GM19395 (cell line): ENCODE measurements at regions not wholly inside any gene's neighbourhood (a gene's known extent, or its start where the extent isn't known, plus 50 kb on each side); places are given as distances from the start of the nearest gene placed in this dataset.
"Not testable (repeated sequence)": the region's sequence is repeated elsewhere in the genome, so short reads cannot be mapped to it uniquely, and the experiment has no call there.

ENCODE experiments used
- ATAC-seq: cut with Tn5 transposase; IDR thresholded peaks from one replicate; pipeline ENCODE4 v1.9.1; 2021; ENCODE audit warnings: mild to moderate bottlenecking, moderate library complexity; ENCODE audit not compliant: unreplicated experiment

DNA sequence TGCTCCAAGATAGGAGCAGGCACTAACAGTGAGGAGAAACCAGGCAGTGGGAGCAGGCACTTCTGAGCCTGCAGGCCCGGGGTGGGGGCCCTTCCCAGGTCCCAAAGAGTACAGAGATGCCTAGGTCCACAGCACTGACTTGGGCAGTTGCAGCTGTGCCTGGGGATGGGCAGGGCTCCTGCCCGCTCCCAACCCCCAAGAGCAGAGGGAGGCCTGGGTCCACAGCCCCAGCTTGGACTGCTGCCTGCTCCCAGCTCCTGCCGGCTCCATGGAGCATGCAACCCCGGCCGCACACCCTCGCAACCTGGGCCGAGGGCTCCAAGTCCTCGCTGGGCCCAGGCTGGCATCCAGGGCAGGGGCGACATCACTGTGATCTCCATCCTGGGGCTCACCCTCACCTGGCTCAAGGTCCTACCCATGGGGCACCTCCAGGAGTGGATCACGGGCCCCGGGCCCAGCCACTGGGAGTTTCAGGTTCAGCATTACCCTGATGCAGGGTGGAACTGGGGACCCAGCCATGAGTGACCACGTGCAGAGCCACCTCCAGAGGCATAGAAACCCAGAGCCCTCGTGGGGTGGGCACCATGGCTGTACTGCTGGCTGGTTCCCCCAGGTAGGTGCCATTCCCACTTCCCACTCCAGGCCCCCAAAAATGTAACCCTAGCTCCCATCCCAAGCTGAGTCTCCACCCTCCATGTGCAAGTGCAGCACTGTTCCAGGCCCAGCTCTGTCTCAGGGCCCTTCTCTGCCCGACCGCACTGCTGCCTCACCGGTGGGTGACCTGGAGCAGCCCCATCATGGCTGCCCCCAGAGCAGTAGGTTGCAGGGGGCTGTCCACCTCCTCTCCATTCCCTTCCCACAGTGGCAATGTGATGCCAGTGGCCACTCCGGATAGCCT, 325.6 kb downstream of the NR4A2 start:
- no peak for ATAC-seq

DNA sequence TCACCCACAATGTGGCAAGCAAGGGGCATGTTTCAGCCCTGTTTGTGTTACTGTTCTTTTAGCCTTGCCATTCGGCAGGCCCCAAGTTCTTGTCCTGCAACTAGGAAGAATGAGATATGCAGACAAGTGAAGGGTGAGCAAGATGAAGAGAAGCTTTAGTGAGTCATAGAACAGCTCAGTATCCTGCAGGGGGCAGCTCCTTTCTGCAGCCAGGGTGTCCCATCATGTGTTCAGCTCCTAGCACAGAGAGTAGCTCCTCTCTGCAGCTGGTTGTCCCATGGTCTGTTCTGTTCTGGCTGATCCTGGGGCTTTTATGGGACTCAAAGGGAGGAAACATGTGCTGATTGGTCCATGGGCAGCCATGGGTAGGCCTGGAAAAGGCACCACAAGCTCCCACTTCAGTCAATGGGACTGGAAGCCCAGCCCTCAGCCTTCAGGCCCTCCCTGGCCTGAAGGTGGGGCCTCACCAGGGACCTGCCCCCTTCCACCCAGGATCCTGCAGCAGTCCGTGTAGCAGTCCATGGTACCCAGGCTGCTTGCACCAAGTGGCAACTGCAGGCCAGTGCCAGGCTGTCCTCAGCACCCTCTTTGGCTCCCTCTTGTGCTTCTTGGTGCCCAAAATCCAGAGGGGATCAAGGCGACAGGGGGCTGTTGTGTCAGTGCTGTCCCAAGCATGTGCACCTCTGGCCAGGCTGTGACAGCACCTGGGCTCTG, 326.4 kb downstream of the NR4A2 start:
- no peak for ATAC-seq

DNA sequence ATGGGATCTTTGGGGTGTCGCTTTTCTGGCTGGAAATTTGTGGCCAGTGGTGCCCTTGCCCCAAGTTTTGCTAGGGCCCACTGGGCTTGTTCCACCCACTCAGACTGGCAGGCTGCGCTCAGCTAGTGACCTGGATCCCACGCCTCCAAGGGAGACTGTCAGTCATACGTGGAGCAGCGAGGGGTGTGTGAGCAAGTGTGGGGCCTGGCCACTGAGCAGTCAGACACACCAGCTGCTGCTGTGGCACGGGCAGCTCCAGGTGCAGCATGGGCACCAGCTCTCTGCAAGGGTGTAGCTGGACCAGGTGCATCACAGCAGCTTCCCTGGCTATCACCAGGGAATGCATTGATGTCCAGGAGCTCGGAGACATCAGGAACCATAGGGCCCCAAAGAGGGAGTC, 327.0 kb downstream of the NR4A2 start:
- ATAC-seq: no peak

- no peak for ATAC-seq
Observed at GRCh38 chr2:156004459-156004858, 328.1 kb downstream of the NR4A2 start.

GRCh38 chr2:156003780-156004179, 328.7 kb downstream of the NR4A2 start:
- no peak for ATAC-seq

DNA sequence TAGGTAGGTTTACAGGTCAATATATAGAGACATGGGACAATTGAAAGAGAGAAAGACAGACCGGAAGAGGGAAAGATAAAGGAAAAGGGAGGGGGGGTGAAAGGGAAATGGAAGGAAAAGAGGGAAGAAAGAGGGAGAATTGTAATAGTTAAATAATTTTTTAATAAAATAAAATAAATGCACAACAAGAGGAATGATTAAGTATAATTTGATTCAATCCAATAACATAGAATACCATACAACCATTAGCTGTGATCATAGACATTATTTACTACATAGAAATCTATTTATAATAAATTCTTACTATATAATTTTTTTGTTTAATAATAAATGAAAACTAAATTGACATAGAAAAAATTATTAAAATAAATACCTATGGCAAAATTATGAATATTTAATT, 330.7 kb downstream of the NR4A2 start:
- ATAC-seq: no peak

DNA sequence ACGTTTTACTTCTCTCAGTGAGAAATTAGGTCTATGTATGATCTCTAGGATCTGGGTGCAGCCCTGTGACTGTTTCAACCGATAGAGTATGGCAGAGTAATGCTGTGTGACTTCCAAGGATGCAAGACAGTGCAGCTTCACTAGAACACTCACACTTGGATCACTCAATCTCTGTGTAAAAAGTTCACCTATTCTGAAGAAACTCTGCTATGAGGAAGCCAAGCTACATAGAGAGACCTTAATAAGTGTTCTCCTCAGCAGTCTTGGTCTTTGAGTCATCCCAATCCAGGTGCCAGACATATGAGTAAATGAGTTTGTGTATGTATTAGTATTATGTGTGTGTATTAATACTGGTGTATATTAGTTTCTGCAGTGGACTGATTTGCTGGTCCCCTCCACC, 335.0 kb downstream of the NR4A2 start:
- ATAC-seq: no peak

GRCh38 chr2:155994315-155994714, 338.2 kb downstream of the NR4A2 start:
- no peak for ATAC-seq

DNA sequence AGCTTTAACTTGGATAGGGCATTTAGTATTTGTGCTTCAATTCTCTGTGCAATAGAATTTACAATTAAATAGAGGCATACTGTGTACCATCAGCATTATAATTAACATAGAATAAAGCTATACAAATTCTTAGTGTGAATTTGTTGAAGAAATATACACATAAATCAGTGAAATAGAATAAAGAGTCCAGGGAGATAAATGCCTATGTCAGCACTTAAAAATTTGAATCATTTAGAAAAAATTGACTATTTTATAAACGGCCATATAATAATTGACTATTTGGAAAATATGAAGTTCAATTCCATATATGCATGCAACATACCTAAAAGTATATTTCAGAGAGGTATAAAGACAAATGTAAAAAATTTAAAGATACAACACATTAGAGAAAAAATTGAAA, 348.7 kb downstream of the NR4A2 start:
- no peak for ATAC-seq

DNA sequence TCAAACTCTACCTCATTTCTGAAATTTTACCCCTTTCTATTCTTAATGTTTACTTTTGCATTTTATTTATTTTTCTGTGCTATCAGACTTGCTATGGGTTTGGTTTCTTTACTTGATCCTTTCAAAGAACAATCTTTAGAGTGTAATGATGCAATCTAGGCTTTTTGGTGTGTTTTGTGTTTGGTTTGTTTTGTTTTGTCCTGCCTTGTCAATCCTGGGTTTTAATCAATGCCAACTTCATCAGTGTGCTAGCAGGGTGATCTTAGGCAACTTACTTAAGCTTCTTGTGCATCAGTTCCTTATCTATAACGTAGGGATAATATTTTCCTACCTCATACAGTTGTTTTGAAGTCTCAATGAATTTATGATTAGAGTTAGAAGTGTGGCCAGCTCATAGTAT, 350.4 kb downstream of the NR4A2 start:
- ATAC-seq: no peak

DNA sequence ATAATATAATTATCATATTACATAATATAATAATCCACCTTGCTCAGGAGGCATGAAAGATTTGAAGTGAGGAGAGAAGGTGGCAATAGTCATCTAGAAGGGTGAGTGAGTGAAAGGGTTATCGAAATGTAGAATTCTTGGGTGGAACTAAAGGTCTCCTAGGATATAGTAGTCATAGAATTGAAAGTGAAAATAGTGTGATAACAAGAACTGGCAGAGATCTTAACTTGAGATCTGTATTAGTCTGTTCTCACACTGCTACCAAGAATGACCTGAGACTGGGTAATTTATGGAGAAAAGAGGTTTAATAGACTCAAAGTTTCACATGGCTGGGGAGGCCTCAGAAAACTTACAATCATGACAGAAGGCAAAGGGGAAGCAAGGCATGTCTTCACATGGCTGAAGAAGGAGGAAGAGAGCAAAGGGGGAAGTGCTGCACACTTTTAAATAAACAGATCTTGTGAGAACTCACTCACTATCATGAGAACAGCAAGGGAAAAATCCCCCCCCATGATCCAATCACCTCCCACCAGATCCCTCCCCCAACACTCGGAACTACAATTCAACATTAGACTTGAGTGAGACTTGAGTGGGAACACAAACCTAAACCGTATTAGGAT, 351.5 kb downstream of the NR4A2 start:
- peak; percentile 71 for ATAC-seq

DNA sequence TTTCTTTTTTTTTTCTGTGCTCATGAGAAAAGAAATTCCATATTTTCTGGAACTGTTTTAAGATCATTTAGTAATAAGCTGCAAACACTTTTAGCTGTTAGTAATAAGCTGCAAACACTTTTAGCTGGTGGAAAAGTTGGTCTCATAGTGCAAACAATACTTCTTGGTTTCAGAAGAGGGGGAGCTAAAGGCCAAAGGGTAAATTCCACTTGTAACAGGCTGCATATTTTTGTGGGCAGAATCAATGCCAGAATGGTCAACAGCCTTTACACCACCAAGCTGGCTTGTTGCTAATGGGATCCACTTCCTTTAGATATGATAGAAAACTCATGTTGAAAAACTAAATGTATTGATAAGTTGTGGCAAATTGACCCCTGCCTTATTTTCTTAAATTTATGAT, 356.8 kb downstream of the NR4A2 start:
- no peak for ATAC-seq

- ATAC-seq: no peak
Observed at GRCh38 chr2:155972916-155973315, 359.6 kb downstream of the NR4A2 start.

DNA sequence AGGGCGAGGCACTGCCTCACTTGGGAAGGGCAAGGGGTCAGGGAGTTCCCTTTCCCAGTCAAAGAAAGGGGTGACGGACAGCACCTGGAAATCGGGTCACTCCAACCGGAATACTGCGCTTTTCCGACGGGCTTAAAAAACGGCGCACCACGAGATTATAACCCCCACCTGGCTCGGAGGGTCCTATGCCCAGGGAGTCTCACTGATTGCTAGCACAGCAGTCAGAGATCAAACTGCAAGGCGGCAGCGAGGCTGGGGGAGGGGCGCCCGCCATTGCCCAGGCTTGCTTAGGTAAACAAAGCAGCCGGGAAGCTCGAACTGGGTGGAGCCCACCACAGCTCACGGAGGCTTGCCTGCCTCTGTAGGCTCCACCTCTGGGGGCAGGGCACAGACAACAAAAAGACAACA, 366.5 kb downstream of the NR4A2 start:
- ATAC-seq: not testable (repeated sequence)

GRCh38 chr2:155965415-155966063, 367.0 kb downstream of the NR4A2 start:
- ATAC-seq: no peak

DNA sequence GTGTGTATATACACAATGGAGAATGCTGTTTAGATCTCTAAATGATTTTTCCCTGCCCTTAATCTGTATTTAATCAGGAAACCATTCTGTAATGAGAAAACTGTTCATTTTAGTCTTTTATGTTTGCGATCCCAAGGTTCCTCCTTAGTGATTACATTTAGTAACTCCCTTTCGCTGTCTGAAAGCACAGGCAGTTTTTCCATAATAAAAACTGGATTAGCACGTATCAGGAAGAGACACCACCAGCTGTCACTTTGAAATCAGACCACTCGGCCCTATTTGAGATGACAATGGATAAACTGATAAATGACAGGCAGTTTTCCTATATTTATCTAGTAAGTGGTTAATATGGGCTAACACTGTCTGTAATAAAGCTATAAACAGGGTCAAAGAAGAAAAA, 370.9 kb downstream of the NR4A2 start:
- ATAC-seq: no peak

- ATAC-seq: no peak
Observed at GRCh38 chr2:155958834-155959233, 373.7 kb downstream of the NR4A2 start.

DNA sequence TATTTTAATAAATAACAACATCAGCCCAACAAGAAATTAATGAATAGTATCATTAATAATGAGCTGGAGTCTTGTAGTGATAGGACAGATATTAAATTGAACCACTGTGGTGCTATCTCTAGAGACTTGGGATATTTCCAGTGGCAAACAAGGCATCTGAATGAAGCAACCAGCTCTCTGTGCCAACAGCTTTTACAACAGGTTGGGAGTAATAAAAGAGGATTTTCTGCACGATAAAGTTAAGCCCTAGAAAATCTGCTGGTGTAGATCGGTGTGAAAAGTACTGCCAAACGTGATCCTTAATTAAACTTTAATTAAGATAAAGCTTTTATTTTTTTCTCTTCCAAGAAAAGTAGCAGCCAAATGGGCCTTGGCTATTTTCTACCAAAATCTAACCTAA, 385.5 kb downstream of the NR4A2 start:
- no peak for ATAC-seq

GRCh38 chr2:155944218-155944617, 388.3 kb downstream of the NR4A2 start:
- ATAC-seq: no peak

DNA sequence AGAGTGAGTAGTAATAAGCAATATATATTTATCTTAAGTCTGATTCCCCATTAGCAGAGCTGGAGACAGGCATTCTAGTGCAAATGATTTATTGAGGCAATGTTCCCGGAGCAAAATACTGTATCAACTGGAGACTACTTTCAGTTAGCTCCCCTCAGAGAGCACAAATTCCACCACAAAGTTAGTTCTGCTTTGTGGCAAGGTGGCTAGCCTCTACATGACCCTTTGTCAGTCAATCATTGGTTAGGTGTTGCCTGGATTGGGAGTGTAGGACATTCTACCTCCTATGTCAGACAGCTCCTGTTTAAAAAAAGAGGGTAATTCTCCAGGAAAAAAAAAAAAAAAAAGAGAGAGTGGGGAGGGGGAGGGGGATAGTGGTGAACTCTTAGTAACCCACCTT, 402.2 kb downstream of the NR4A2 start:
- ATAC-seq: no peak

GRCh38 chr2:155917380-155917779, 415.1 kb downstream of the NR4A2 start:
- ATAC-seq: no peak
